CD4-positive, alpha-beta T cell treated with Interleukin-6 at 100 ng/mL for 8 hours (primary cell): ENCODE measurements at regions not wholly inside any gene's neighbourhood (a gene's known extent, or its start where the extent isn't known, plus 50 kb on each side); places are given as distances from the start of the nearest gene placed in this dataset.
"Not testable (repeated sequence)": the region's sequence is repeated elsewhere in the genome, so short reads cannot be mapped to it uniquely, and the experiment has no call there.

ENCODE experiments used
- DNase-seq: peaks from one replicate; pipeline ENCODE4 v3.0.0-alpha.2; 2020; ENCODE audit warnings: mixed read lengths, low spot score

DNA sequence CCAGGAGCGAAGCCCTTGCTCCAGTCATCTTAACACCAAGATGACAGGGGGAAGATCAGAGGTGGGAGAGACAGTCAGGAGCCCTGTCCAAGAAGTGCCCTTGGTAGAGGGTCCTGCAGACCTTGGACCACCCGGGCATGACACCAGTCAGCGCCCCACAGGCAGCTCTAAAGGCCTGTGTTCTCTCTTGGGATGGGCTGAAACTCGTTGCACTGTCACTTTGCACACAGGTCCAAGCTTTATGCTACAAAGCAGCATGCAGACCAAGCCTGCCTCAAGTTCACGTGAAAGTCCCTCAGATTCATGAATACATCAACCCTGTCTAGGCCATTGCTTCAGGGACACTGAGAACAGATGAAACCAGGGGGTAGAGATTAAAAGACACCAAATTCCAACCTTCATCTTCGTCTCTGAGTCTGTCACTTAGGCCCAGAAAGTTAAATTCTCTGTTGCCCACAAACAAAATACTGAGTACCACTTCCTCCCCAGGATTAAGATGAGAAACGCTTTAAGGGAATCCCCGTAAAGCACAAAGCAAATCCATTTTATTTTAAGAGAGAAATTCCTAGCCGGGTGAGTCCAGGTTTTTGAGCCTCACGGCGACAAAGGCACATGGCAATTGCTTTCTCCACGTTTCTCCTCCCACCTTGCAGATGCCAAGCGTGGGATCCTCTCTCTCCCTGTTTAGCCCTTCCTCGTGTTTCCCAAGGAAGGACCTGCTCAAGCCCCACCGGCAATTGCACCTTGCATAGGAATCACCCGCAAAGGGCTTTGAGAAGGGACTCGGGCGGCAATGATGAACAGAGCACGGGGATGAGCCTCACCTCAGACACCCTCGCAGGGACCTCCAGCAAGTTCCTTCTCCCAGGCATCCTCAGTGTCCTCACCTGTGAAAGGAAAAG lies 75.0 kb upstream of the ID2 start:
- DNase-seq: no peak

- DNase-seq: no peak
Measured at GRCh38 chr2:8607606-8608005, 74.2 kb upstream of the ID2 start.

GRCh38 chr2:8608411-8608954 lies 73.4 kb upstream of the ID2 start:
- no peak for DNase-seq

DNA sequence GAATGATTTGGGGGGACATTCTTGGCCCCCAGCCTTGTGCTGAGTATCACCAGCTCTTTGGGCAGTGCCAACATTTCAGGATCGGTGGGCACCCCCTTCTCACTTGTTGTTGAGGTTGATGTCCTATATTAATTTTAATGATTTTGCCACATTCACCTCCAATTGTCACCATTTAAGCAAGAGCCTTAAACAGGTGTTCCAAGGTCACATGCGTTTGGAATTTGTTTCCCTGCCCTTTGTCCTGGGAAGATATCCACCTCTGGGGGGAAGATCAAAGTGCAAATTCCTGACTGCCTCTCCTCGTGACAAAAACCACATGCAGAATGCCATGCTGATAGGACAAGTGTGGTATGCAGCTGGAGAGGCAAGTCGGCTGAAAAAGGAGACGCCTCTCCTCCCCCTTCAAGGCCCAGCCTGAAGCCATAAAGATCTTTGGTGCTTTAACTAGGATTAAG lies 72.5 kb upstream of the ID2 start:
- DNase-seq: no peak

- not testable (repeated sequence) for DNase-seq
Measured at GRCh38 chr2:8610775-8611174, 71.1 kb upstream of the ID2 start.

DNA sequence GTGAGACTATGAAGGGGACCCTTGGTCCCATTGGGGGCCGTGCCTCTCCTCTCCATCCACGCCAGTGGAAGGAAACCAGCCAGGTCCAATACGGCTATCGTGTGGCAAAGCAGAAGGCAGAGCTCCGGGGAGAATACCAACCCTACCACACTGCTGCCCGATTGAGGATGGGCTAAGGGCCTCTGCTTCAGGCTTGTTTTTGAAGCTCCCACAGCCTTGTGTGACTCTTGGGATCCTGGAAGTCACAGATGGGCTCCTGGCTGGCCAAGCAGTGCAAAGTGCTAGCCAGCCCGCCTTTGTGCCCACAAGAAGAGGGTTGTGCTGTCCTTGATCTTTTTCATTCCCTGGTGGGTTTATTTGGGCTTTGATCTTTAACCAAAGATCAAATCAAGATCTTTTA lies 70.6 kb upstream of the ID2 start:
- DNase-seq: no peak

DNA sequence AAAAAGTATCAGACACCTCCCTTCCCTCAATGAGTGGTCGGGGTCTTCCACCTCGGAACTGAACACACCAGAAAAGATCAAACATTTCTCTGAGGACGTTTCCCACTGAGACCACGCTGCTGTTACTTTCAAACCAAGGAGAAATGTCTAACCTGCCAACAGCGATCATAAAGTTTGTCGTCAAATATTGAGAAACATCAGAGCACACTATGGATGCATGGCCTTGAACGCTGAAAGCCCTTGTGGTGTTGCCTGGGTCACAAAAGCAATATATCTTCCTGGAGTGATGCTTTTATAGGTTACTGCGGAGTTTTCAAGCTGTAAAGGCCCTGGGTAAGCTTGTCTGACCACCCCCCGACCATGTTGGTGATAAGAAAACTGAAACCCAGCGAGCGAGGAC lies 70.2 kb upstream of the ID2 start:
- no peak for DNase-seq

- no peak for DNase-seq
Measured at GRCh38 chr2:8612734-8613179, 69.1 kb upstream of the ID2 start.

DNA sequence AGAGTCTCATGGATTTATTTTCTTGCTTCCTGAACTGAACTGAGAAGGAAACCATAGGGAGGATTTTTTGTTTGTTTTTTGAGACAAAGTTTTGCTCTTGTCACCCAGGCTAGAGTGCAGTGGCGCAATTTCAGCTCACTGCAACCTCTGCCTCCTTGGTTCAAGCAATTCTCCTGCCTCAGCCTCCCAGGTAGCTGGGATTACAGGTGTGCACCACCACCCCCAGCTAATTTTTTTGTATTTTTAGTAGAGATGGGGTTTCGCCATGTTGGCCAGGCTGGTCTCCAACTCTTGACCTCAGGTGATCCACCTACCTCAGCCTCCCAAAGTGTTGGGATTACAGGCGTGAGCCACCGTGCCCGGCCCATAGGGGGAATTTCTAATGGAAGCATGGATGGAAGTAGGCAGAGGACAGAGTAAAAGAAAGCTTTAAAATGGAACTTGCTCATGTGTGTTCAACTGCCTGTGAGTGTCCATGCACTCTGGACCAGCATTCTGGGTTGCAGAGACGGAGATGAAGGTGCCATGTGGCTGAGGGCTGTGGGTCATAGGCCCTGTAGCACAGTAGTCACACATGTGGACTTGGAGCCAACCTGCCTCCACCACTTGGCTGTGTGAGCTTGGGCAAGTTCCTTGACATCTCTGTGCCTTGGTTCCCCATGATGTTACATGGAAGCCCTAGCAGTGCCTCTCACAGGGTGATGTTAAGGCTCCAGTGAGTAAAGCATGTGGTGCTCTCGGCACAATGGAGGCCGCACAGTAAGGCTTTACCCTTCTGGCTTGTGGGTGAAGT lies 68.5 kb upstream of the ID2 start:
- not testable (repeated sequence) for DNase-seq

- DNase-seq: no peak
Measured at GRCh38 chr2:8614646-8615045, 67.2 kb upstream of the ID2 start.

DNA sequence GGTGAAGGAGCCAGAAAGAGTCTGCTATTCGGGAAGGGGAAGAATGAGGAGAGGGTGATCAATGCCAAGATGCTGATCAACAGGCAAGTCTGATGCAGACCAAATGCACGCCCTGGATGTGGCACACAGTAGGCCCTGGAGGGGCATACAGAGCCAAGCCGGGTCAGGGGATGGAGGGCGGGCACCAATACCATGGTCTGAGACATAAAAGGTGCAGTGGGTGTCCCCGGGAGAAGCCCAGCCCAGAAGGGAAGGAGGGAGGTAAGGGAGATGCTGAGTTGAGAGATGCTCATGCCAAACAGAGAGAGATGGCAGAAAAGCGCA lies 66.6 kb upstream of the ID2 start:
- no peak for DNase-seq

DNA sequence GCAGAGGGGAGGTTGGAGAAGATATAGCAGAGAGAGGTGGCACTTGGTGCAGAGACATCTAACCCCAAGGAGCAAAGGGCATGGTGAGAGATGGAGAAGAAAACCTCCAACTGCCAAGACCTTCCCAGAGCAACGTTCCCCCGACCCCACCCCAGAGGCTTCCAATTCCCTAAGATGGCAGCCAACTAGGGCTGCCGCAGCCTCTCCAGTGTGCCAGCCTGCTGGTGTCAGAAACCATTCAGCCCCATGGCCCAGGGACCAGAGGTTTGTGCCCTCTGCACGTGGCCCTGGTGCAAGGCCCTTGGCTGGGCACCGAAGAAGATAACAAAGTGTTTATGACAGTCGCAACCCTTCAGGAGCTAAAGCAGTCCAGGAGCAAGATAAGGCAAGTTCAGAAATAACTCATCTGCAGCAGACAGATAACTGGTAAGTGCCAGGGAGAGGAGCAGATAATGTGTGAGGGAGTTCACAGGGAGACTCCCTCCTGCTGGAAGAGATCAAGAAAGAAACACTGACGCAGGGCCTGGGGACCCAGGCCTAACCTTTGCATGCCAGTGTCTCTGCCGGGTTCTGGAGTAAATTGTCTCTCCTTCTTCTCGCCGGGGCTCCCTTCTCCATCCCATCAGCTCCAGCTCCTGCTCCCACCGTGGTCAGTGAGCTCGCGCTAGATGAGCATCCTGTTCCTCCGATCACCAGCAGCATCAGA lies 66.1 kb upstream of the ID2 start:
- DNase-seq: no peak

GRCh38 chr2:8617048-8617447 lies 64.8 kb upstream of the ID2 start:
- DNase-seq: no peak

- DNase-seq: no peak
Measured at GRCh38 chr2:8617590-8617989, 64.3 kb upstream of the ID2 start.

GRCh38 chr2:8619071-8619470 lies 62.8 kb upstream of the ID2 start:
- no peak for DNase-seq

- no peak for DNase-seq
Measured at GRCh38 chr2:8620611-8621382, 61.1 kb upstream of the ID2 start.

GRCh38 chr2:8622199-8622911 lies 59.5 kb upstream of the ID2 start:
- no peak for DNase-seq

GRCh38 chr2:8622924-8623465 lies 58.9 kb upstream of the ID2 start:
- no peak for DNase-seq

DNA sequence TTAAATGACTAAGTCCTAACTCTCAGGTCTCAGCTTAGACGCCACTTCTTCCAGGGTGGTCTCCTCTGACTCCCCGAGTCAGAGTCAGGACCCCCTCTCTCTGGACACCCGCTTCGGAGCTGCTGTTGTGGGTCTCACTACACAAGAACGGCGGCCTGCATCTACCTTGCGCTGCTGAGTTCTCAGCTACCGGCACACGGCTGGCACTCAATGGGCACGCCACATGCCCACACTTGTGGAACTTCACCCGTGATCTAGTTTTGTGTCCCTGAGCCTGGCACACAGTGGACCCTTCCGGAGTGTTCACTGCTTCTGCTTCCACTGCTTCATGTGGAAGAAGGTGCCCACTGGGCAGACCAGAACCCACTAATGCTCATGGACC lies 58.3 kb upstream of the ID2 start:
- no peak for DNase-seq

GRCh38 chr2:8623958-8624591 lies 57.8 kb upstream of the ID2 start:
- no peak for DNase-seq
